GM10266 (cell line): ENCODE measurements at regions not wholly inside any gene's neighbourhood (a gene's known extent, or its start where the extent isn't known, plus 50 kb on each side); places are given as distances from the start of the nearest gene placed in this dataset.

ENCODE experiments used
- DNase-seq: peaks from one replicate; pipeline ENCODE4 v3.0.0; 2012; ENCODE audit errors: extremely low spot score
- TF ChIP-seq, protein P1 (sequence below): IDR thresholded peaks from 2 replicates; pipeline ENCODE4 v1.5.1; 2012; ENCODE audit warnings: mild to moderate bottlenecking, low read depth; ENCODE audit not compliant: control insufficient read depth, insufficient read depth; ENCODE audit errors: missing control alignments

DNA sequence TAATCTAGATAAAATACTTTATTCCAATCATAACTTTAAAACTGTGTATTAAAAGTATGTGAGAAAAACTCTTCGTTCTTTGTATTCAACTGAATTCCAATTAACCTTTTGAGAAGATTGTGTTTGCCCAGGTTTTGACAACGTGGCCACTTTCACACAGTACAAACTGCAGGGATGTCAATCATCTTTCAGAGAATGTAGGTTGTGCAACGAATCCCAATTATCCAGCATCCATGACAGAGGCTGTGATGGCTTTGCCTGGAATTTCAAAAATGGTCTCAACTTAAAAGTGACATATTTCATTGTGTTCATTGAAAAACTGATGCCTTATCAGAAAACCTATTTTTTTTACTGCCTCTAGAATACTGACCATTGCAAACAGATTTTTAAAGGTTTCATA, 615.1 kb upstream of the KCNMB2 start:
- TF ChIP-seq, protein P1, sequence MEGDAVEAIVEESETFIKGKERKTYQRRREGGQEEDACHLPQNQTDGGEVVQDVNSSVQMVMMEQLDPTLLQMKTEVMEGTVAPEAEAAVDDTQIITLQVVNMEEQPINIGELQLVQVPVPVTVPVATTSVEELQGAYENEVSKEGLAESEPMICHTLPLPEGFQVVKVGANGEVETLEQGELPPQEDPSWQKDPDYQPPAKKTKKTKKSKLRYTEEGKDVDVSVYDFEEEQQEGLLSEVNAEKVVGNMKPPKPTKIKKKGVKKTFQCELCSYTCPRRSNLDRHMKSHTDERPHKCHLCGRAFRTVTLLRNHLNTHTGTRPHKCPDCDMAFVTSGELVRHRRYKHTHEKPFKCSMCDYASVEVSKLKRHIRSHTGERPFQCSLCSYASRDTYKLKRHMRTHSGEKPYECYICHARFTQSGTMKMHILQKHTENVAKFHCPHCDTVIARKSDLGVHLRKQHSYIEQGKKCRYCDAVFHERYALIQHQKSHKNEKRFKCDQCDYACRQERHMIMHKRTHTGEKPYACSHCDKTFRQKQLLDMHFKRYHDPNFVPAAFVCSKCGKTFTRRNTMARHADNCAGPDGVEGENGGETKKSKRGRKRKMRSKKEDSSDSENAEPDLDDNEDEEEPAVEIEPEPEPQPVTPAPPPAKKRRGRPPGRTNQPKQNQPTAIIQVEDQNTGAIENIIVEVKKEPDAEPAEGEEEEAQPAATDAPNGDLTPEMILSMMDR = no peak
- no peak for DNase-seq

DNA sequence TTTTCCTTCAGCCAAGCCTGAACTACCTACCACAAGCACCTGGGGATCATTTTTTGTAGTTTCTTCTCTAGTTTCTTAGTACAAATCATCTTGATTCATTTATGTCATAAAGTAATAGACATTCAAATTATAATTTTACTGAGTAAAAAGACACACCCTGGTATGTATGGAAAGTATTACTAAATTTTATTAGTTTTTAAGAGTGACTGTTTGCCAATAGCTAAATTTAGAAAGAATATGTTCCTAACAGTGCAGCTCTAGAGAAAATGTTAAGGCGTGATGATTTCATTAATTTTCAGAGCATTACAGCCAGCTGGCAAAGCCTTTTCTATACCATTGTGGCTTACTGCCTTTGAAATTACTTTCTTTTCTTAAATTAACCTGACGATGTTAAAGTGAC, 612.0 kb upstream of the KCNMB2 start:
- DNase-seq = no peak
- TF ChIP-seq, protein P1 = no peak

DNA sequence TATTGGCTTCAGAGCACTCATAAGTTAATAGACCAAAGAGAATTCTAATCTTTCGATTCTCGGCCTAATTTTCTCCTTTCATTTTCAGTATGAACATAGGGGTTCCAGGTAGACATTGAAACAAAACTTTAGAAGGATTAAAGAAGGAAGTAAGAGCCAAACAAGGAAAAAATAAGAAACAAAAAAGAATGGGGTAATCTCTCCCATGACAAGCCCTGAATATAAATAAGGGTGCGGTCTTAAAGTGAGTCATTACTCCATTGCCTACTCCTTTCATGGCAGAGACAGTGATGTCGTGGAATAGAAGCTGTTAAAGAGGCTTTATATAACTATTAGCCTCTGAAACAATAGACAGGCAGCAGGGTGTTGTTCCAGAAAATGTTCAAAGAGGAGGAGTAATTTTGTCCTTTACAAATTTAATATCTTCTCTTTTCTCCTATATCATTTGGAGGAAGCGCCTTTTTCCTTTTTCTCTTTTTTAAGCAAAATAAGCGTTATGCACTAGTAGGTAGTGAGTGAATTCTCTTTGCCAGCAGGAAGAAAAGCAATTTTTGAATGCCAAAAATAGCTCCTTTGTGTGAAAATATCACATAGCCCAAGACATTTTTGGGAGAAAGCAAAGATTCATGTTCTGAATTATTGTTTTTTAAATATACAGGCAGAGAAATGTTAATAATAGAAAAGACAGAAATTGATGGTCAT, 607.9 kb upstream of the KCNMB2 start:
- DNase-seq = peak; percentile 38
- TF ChIP-seq, protein P1 = no peak

DNA sequence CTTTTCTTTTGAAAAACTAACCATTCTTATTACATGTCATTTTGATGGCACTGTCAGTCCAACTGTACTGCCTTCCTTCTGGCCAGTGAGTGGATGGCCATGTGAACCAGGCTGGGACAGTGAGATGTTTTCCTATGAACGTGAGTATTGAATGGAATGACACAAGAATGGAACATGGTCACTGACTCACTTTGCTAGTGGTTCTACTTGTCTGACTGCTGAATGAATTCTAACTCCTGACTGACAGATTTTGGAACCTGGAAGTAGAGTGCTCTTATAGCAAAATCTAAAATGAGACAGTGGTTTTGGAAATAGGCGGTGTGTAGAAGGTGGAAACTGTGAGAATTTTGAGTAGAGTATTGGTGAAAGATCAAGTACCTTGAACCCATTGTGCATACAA, 606.9 kb upstream of the KCNMB2 start:
- no peak for DNase-seq
- TF ChIP-seq, protein P1 = no peak

DNA sequence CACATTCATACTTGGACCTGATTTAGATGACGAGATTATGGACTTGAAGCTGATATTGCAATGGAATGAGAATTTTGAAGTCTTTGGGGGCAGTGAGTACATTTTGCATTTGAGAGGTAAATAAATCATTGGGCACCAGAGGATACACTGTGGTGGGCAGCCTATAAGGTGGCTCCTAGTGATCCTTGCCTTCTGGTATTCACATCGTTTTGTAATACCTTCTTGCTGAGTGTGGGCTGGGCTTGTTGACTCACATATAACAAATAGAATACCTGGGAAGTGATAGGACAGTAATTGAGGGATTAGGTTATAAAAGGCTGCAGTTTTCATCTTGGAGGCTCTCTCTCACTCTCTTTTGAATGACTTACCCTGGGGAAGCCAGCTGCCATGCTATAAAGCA, 605.5 kb upstream of the KCNMB2 start:
- TF ChIP-seq, protein P1 = no peak
- no peak for DNase-seq

DNA sequence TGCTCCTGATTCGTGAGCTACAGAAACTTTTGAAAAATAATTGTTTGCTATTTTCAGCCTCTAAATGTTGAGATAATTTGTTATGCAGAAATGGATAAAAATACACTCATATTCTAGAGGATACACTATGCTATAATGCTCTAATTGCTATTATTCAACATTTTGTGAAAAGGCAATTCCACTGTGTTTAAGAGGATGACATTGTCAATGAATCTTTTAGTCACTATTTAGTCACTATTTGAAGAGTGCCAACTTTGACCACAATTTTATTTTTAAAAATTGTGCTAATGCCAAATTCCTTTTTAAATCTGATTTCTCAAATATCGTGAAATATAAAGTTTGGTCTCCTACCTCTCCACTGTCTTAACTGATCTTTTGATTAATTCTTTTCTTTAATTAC, 604.9 kb upstream of the KCNMB2 start:
- DNase-seq = no peak
- TF ChIP-seq, protein P1 = no peak

DNA sequence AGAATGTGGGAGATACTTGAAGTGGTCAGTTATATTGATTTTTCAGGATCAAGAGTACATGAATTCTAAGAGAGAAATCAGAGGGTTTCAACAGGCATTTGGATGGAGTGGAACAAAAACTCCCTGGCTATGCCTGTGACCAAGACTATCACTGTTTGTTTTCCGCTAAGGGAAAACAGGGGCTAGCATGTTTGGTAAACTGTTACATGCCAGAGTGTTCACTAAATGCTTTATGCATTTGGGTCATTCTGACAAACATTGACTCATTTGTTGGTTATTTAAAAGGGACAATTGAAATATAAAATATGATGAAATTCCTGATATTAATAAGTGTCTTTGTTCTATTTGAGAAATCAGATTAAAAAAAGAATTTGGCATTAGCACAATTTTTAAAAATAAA, 603.9 kb upstream of the KCNMB2 start:
- TF ChIP-seq, protein P1 = no peak
- no peak for DNase-seq
